Osteoblast (primary cell): ENCODE measurements at regions not wholly inside any gene's neighbourhood (a gene's known extent, or its start where the extent isn't known, plus 50 kb on each side); places are given as distances from the start of the nearest gene placed in this dataset.

Experiments
- DNase-seq: peaks from one replicate; pipeline ENCODE4 v3.0.0; 2011; ENCODE audit warnings: low spot score, mixed read lengths; ENCODE audit not compliant: insufficient read length; ENCODE audit errors: missing footprints
- H2AFZ ChIP-seq: 2 replicates; pipeline ENCODE4 v1.6.0; 2011; ENCODE audit warnings: mild to moderate bottlenecking, low read length
- H3K27ac ChIP-seq: 2 replicates; pipeline ENCODE4 v1.5.1; 2011; ENCODE audit warnings: mild to moderate bottlenecking, low read depth, low read length, moderate library complexity
- H3K27me3 ChIP-seq: 2 replicates; pipeline ENCODE4 v1.6.0; 2012; ENCODE audit warnings: mild to moderate bottlenecking, control low read depth, inconsistent platforms, low read length, moderate library complexity; ENCODE audit not compliant: insufficient read depth
- H3K36me3 ChIP-seq: 2 replicates; pipeline ENCODE4 v1.5.1; 2011; ENCODE audit warnings: mild to moderate bottlenecking, low read length, control low read depth, moderate library complexity; ENCODE audit not compliant: insufficient read depth
- H3K4me1 ChIP-seq: 2 replicates; pipeline ENCODE4 v1.5.1; 2011; ENCODE audit warnings: mild to moderate bottlenecking, low read length, control low read depth, moderate library complexity; ENCODE audit not compliant: insufficient read depth
- H3K4me2 ChIP-seq: 2 replicates; pipeline ENCODE4 v1.6.0; 2011; ENCODE audit warnings: mild to moderate bottlenecking, low read length; ENCODE audit not compliant: insufficient read depth
- H3K4me3 ChIP-seq: fragments of 200-600 bp; sonication (generic); 3 replicates; pipeline ENCODE4 v1.5.1; 2012; ENCODE audit warnings: mild to moderate bottlenecking, low read length, inconsistent platforms; ENCODE audit not compliant: insufficient read depth
- H3K79me2 ChIP-seq: 2 replicates; pipeline ENCODE4 v1.6.0; 2012; ENCODE audit warnings: mild to moderate bottlenecking, low read length, control low read depth, inconsistent platforms; ENCODE audit not compliant: insufficient read depth
- H3K9me3 ChIP-seq: 2 replicates; pipeline ENCODE4 v1.5.1; 2011; ENCODE audit warnings: low read depth, low read length, control low read depth
- H4K20me1 ChIP-seq: 2 replicates; pipeline ENCODE4 v1.6.0; 2012; ENCODE audit warnings: mild to moderate bottlenecking, low read length, control low read depth; ENCODE audit not compliant: insufficient read depth
- TF ChIP-seq, protein P1 (sequence below): IDR thresholded peaks from 2 replicates; pipeline ENCODE4 v1.5.1; 2011; ENCODE audit warnings: mild to moderate bottlenecking, low read depth, low read length, moderate library complexity; ENCODE audit errors: extremely low read depth

DNA sequence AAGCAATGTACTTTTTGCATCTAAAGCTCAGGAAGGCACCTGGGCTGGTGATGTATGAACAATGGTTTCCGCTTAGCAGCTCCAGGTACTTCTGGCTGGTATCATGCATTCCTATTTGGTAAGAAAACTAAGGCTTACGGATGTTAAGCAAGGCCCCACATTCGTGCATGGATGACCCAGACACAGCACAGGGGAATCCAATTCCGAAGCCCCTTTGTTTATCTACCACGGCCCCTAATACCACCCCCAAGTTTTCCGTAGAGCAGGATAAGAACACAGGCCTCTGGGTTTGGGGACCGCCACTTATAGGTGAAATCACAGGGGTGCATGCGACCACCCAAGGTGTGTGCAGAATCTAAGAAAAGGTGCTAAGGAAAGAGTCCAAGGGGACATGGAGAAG is 192.1 kb upstream of the ID2 start:
- Histone ChIP-seq H3K27ac (no peak overlapping the region), H3K36me3 (no peaks in the 10 kb centered on the region), H2AFZ (no peak overlapping the region), H4K20me1 (no peaks in the 10 kb centered on the region), H3K79me2 (no peaks in the 10 kb centered on the region), H3K27me3 (peaks cover 5% of the 10 kb centered on the region), H3K9me3 (no peaks in the 10 kb centered on the region), H3K4me3 (no peak overlapping the region), H3K4me2 (no peak overlapping the region), H3K4me1 (no peaks in the 10 kb centered on the region)
- peak; percentile 61 for DNase-seq
- TF ChIP-seq, protein P1, sequence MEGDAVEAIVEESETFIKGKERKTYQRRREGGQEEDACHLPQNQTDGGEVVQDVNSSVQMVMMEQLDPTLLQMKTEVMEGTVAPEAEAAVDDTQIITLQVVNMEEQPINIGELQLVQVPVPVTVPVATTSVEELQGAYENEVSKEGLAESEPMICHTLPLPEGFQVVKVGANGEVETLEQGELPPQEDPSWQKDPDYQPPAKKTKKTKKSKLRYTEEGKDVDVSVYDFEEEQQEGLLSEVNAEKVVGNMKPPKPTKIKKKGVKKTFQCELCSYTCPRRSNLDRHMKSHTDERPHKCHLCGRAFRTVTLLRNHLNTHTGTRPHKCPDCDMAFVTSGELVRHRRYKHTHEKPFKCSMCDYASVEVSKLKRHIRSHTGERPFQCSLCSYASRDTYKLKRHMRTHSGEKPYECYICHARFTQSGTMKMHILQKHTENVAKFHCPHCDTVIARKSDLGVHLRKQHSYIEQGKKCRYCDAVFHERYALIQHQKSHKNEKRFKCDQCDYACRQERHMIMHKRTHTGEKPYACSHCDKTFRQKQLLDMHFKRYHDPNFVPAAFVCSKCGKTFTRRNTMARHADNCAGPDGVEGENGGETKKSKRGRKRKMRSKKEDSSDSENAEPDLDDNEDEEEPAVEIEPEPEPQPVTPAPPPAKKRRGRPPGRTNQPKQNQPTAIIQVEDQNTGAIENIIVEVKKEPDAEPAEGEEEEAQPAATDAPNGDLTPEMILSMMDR: no peak

DNA sequence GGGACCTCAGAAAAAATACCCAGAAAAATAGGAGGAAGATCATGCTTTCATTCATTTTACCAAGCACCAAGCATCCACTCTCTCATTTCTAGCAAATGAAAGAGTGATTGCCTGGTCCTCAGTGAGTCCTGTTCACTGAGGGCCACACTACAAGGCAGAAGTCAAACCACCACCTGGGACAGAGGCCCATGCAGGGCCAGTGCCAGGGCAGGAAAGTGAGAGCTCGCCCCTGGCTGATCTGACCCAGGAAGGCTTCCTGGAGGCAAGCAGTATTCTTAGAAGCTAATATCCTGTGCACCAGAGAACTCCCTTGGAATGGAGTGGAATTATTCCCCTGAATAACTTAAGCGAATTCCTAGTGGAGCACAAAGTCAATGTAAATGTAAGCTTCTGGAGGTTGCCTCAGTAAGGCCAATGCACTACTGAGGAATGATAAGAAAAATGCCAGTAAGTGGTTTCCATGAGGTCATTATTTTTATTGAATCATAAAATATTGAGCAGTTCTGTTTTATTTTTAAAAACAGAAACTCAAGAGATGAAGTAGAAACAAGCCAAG is 191.6 kb upstream of the ID2 start:
- no peak overlapping the region for H3K4me2 ChIP-seq
- peaks cover 5% of the 10 kb centered on the region for H3K27me3 ChIP-seq
- H3K9me3 ChIP-seq: no peaks in the 10 kb centered on the region
- TF ChIP-seq, protein P1: no peak
- H3K36me3 ChIP-seq: no peaks in the 10 kb centered on the region
- no peaks in the 10 kb centered on the region for H4K20me1 ChIP-seq
- DNase-seq: peak; percentile 50
- no peak overlapping the region for H3K4me3 ChIP-seq
- no peaks in the 10 kb centered on the region for H3K4me1 ChIP-seq
- no peaks in the 10 kb centered on the region for H3K79me2 ChIP-seq
- H2AFZ ChIP-seq: no peak overlapping the region
- no peak overlapping the region for H3K27ac ChIP-seq

DNA sequence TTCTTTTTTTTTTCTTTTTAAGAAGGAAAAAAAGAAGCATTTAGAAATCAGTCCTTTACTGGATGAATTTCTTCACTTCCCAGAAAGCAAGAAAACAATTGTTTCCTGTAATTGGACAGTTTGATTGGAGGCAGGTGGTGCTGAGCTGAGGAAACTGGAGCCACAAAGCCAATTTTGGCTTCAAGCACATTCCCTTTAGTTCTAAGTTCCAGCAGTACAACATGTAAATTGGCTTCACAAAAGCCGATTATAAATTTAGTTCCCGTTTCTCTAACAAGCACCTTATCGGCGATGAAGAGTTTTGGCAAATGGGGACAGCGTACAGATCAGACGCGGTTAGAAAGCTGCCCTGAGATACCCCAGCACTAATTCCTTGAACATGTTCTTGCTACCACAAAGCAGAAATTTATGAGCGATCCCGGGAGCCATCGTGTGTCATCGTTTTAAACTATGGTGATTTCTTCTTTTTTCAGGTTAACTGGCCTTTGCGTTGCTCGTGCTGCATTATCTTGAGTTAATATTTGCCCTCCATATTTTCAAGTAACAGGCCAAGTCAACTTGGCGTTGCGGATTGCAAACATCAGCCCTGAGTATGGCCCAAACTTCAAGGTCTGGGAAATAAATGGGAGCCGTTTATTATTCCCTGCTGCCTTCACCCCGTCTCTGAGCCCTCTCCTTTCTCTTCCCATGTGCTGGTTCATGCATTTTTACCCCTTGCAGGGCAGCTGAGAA is 190.4 kb upstream of the ID2 start:
- Histone ChIP-seq H3K4me3 (no peak overlapping the region), H4K20me1 (no peaks in the 10 kb centered on the region), H3K4me2 (no peak overlapping the region), H2AFZ (no peak overlapping the region), H3K36me3 (no peaks in the 10 kb centered on the region), H3K79me2 (no peaks in the 10 kb centered on the region), H3K9me3 (no peaks in the 10 kb centered on the region), H3K27me3 (peaks cover 5% of the 10 kb centered on the region), H3K27ac (no peak overlapping the region), H3K4me1 (no peaks in the 10 kb centered on the region)
- peak; percentile 48 for DNase-seq
- TF ChIP-seq, protein P1: no peak

DNA sequence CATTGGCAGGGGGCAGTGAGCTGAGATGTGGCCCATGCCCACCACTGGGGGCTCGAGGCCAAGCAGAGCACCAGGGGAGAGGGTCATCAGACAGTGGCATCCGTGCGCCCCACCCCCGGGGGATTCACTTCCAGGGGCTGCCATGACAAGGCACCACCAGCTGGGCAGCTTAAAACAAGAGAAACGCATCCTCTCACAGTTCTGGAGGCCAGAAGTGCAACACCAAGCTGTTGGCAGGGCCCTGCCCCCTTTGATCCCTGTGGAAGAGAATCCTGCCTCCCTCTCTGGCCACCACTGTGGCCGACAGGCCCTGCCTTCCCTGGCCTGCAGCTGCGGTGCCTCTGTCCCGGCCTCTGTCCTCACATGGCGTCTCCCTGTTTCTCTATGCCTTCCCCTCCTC is 187.7 kb upstream of the ID2 start:
- no peaks in the 10 kb centered on the region for H3K36me3 ChIP-seq
- H3K9me3 ChIP-seq: no peaks in the 10 kb centered on the region
- H2AFZ ChIP-seq: no peak overlapping the region
- no peak overlapping the region for H3K27ac ChIP-seq
- peak; percentile 68 for DNase-seq
- H3K27me3 ChIP-seq: peaks cover 5% of the 10 kb centered on the region
- no peaks in the 10 kb centered on the region for H3K79me2 ChIP-seq
- H4K20me1 ChIP-seq: no peaks in the 10 kb centered on the region
- H3K4me3 ChIP-seq: no peak overlapping the region
- H3K4me2 ChIP-seq: no peak overlapping the region
- H3K4me1 ChIP-seq: no peaks in the 10 kb centered on the region
- TF ChIP-seq, protein P1: no peak
